ENCODE measurements at regions not wholly inside any gene's neighbourhood (a gene's known extent, or its start where the extent isn't known, plus 50 kb on each side); places are given as distances from the start of the nearest gene placed in this dataset.

GRCh38 chr4:129806986-129807385 lies 711.0 kb downstream of the C4orf33 start:
- no peak for TF ChIP-seq CTCF (IDR thresholded peaks at IDR 0.05)
- no peak for TF ChIP-seq ZFX (IDR thresholded peaks at IDR 0.05; ENCODE audit: borderline replicate concordance)
